ENCODE measurements at regions not wholly inside any gene's neighbourhood (a gene's known extent, or its start where the extent isn't known, plus 50 kb on each side); places are given as distances from the start of the nearest gene placed in this dataset.

GRCh38 chr12:114741940-114742339, 58.0 kb upstream of the TBX3 start:
- ATAC-seq: no peak
- TF ChIP-seq RARB (CRISPR knock-in tag; IDR thresholded peaks at IDR 0.05) (no peak), ZC3H10 (CRISPR knock-in tag; IDR thresholded peaks at IDR 0.05) (no peak), CREB5 (CRISPR knock-in tag; IDR thresholded peaks at IDR 0.05; ENCODE audit: low read depth) (no peak), TSHZ2 (CRISPR knock-in tag; IDR thresholded peaks at IDR 0.05) (no peak), ZNF70 (CRISPR knock-in tag; IDR thresholded peaks at IDR 0.05) (no peak), ZNF8 (CRISPR knock-in tag; IDR thresholded peaks at IDR 0.05) (no peak), OSR1 (CRISPR knock-in tag; IDR thresholded peaks at IDR 0.05) (no peak), ESRRG (CRISPR knock-in tag; IDR thresholded peaks at IDR 0.05) (no peak), TCF4 (CRISPR knock-in tag; IDR thresholded peaks at IDR 0.05; ENCODE audit: borderline replicate concordance) (no peak), ISL1 (CRISPR knock-in tag; IDR thresholded peaks at IDR 0.05) (no peak), SNAI2 (CRISPR knock-in tag; IDR thresholded peaks at IDR 0.05) (no peak), CSRNP3 (CRISPR knock-in tag; IDR thresholded peaks at IDR 0.05) (no peak), GLIS3 (CRISPR knock-in tag; IDR thresholded peaks at IDR 0.05) (no peak)

- no peak for ATAC-seq
- TF ChIP-seq PATZ1 (CRISPR knock-in tag; IDR thresholded peaks at IDR 0.05; ENCODE audit: borderline replicate concordance) (no peak), RARB (CRISPR knock-in tag; IDR thresholded peaks at IDR 0.05) (no peak), CSRNP3 (CRISPR knock-in tag; IDR thresholded peaks at IDR 0.05) (no peak), BACH2 (CRISPR knock-in tag; IDR thresholded peaks at IDR 0.05; ENCODE audit: borderline replicate concordance) (no peak), SNAI2 (CRISPR knock-in tag; IDR thresholded peaks at IDR 0.05) (no peak), ZFP3 (CRISPR knock-in tag; IDR thresholded peaks at IDR 0.05) (no peak), ZNF565 (CRISPR knock-in tag; conservative IDR thresholded peaks at IDR 0.05; ENCODE audit: low read depth) (no peak), ZC3H10 (CRISPR knock-in tag; IDR thresholded peaks at IDR 0.05) (no peak), ISL1 (CRISPR knock-in tag; IDR thresholded peaks at IDR 0.05) (no peak)
These were observed 56.5 kb upstream of the TBX3 start for GRCh38 chr12:114740448-114740847.

- TF ChIP-seq ZFP30 (CRISPR knock-in tag; IDR thresholded peaks at IDR 0.05): no peak
- no peak for ATAC-seq
These were observed 54.6 kb upstream of the TBX3 start for GRCh38 chr12:114738460-114739184.

GRCh38 chr12:114735680-114736374, 51.9 kb upstream of the TBX3 start:
- no peak for TF ChIP-seq TCF4 (CRISPR knock-in tag; IDR thresholded peaks at IDR 0.05; ENCODE audit: borderline replicate concordance)
- no peak for TF ChIP-seq OSR1 (CRISPR knock-in tag; IDR thresholded peaks at IDR 0.05)
- TF ChIP-seq ESRRG (CRISPR knock-in tag; IDR thresholded peaks at IDR 0.05): no peak
- no peak for TF ChIP-seq ZNF70 (CRISPR knock-in tag; IDR thresholded peaks at IDR 0.05)
- no peak for TF ChIP-seq BACH2 (CRISPR knock-in tag; IDR thresholded peaks at IDR 0.05; ENCODE audit: borderline replicate concordance)
- TF ChIP-seq CSRNP3 (CRISPR knock-in tag; IDR thresholded peaks at IDR 0.05): no peak
- TF ChIP-seq ZNF8 (CRISPR knock-in tag; IDR thresholded peaks at IDR 0.05): no peak
- no peak for TF ChIP-seq CREB5 (CRISPR knock-in tag; IDR thresholded peaks at IDR 0.05; ENCODE audit: low read depth)
- no peak for TF ChIP-seq ZC3H10 (CRISPR knock-in tag; IDR thresholded peaks at IDR 0.05)
- no peak for TF ChIP-seq TOX (CRISPR knock-in tag; IDR thresholded peaks at IDR 0.05; ENCODE audit: borderline replicate concordance)
- no peak for TF ChIP-seq CSDC2 (CRISPR knock-in tag; IDR thresholded peaks at IDR 0.05)
- TF ChIP-seq ISL1 (CRISPR knock-in tag; IDR thresholded peaks at IDR 0.05): no peak
- TF ChIP-seq PPARA (CRISPR knock-in tag; IDR thresholded peaks at IDR 0.05; ENCODE audit: borderline replicate concordance): no peak
- ATAC-seq: no peak
